ENCODE measurements at regions not wholly inside any gene's neighbourhood (a gene's known extent, or its start where the extent isn't known, plus 50 kb on each side); places are given as distances from the start of the nearest gene placed in this dataset.

DNA sequence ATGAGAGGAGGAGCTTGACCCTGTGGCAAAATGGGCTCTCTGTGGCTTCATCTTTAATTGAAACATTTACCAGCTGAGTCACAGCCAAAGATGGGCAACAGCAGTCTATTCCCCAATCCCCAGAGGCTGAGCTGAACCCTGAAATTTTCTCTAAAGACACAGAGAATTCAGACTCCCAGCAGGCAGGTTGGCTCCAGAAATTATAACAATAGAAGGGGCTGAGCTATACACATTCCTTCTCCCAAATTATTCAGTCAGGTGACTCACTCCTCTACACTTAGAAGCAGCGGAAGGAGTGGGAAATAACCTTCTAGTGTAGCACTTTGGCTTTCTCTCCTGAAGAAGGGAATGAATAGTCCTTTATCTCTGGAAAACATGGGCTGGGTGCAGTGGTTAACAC is 264.3 kb upstream of the ARHGEF26 start:
- TF ChIP-seq, protein P1, sequence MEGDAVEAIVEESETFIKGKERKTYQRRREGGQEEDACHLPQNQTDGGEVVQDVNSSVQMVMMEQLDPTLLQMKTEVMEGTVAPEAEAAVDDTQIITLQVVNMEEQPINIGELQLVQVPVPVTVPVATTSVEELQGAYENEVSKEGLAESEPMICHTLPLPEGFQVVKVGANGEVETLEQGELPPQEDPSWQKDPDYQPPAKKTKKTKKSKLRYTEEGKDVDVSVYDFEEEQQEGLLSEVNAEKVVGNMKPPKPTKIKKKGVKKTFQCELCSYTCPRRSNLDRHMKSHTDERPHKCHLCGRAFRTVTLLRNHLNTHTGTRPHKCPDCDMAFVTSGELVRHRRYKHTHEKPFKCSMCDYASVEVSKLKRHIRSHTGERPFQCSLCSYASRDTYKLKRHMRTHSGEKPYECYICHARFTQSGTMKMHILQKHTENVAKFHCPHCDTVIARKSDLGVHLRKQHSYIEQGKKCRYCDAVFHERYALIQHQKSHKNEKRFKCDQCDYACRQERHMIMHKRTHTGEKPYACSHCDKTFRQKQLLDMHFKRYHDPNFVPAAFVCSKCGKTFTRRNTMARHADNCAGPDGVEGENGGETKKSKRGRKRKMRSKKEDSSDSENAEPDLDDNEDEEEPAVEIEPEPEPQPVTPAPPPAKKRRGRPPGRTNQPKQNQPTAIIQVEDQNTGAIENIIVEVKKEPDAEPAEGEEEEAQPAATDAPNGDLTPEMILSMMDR (IDR thresholded peaks at IDR 0.05) = no peak
- TF ChIP-seq POLR2AphosphoS5 (IDR thresholded peaks at IDR 0.05; ENCODE audit: low read depth, low read length) = no peak

All from Panc1 (cell line).